ENCODE measurements at regions not wholly inside any gene's neighbourhood (a gene's known extent, or its start where the extent isn't known, plus 50 kb on each side); places are given as distances from the start of the nearest gene placed in this dataset.

DNA sequence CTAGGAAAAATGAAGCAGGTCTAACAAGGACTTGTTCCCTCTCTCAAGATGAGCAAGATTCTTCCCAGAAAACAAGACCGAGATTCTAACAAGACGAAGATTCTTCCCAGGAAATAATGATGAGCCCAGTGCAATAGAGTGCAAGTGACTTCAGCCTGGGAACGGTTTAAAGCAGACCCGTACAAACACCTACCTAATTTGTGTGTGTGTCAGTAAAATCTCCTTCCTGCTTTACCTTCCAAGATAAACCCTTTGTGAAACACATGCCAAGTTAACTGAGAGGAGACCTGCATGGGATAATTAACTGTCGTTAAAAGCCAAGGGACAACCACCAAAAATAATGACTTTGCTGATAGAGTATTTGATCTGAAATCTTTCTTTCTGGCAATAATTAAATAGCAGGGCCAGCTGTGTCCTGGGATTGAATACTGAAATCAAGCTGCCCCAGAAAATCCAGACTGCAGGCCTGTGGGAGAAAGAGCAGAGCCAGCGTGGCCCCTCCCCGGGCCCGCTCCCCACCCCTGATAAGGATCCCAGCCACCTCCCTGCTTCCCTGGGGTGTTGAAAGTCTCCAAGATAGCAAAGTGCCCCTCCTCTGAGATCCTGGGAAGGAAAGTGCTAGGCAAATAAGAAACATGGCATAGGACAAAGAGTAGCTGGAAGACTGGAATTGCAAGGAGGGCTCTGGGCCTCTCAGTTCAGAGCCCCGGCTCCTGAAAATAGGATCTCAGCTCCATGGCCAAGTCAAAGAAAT, 145.5 kb downstream of the CYP26B1 start:
- TF ChIP-seq, protein P1, sequence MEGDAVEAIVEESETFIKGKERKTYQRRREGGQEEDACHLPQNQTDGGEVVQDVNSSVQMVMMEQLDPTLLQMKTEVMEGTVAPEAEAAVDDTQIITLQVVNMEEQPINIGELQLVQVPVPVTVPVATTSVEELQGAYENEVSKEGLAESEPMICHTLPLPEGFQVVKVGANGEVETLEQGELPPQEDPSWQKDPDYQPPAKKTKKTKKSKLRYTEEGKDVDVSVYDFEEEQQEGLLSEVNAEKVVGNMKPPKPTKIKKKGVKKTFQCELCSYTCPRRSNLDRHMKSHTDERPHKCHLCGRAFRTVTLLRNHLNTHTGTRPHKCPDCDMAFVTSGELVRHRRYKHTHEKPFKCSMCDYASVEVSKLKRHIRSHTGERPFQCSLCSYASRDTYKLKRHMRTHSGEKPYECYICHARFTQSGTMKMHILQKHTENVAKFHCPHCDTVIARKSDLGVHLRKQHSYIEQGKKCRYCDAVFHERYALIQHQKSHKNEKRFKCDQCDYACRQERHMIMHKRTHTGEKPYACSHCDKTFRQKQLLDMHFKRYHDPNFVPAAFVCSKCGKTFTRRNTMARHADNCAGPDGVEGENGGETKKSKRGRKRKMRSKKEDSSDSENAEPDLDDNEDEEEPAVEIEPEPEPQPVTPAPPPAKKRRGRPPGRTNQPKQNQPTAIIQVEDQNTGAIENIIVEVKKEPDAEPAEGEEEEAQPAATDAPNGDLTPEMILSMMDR (IDR thresholded peaks at IDR 0.05; ENCODE audit: insufficient read depth, low read length, poor library complexity, severe bottlenecking), result no peak
- Histone ChIP-seq H3K27me3 (replicated peaks; ENCODE audit: control insufficient read depth, insufficient read depth, low read length) (no peaks in the 10 kb centered on the region), H3K4me3 (replicated peaks; ENCODE audit: low read depth, low read length) (no peak overlapping the region), H3K36me3 (ENCODE audit: control insufficient read depth, insufficient read depth, low read length) (no peaks in the 10 kb centered on the region)
- DNase-seq (ENCODE audit: extremely low read depth, insufficient read length), result no peak

DNA sequence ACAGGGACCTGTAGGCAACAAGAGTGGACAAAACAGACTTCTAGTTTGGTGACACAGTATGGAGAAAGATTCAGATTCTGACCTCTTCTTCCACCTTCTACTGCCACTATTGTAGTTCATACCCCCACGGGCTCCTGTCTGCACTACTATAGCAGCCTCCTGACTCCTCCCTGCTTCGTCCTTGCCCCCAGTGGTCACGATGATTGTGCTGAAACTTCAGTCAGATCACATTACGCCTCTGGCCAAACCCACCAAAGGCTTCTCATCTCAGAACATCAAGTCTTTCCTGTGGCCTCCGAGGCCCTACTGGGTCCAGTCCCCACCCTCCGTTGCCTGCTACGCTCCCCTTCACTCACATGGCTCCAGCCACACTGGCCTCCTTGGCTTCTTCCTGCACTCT, 147.6 kb downstream of the CYP26B1 start:
- DNase-seq (ENCODE audit: extremely low read depth, insufficient read length), result no peak
- Histone ChIP-seq H3K4me3 (replicated peaks; ENCODE audit: low read depth, low read length) (no peak overlapping the region), H3K27me3 (replicated peaks; ENCODE audit: control insufficient read depth, insufficient read depth, low read length) (no peaks in the 10 kb centered on the region), H3K36me3 (ENCODE audit: control insufficient read depth, insufficient read depth, low read length) (no peaks in the 10 kb centered on the region)
- TF ChIP-seq, protein P1 (IDR thresholded peaks at IDR 0.05; ENCODE audit: insufficient read depth, low read length, poor library complexity, severe bottlenecking), result no peak

DNA sequence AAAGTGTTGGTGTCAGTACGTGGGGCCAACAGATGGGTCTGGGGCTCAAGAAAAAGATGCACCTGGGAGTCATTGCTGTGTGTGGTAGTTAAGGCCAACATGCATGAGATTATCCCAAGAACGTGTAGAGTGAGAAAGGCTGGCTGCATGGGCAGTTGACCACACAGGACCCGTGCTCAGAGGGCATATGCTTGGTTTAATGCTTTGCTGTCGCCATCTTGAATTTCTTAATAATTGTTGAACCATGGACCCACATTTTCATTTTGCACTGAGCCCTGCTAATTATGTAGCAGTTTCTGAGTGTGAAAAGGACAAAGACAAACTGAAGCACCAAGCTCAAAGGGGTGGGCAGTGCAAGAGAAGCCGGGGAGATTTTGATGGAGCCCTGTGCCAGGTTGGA, 148.1 kb downstream of the CYP26B1 start:
- Histone ChIP-seq H3K36me3 (ENCODE audit: control insufficient read depth, insufficient read depth, low read length) (no peaks in the 10 kb centered on the region), H3K27me3 (replicated peaks; ENCODE audit: control insufficient read depth, insufficient read depth, low read length) (no peaks in the 10 kb centered on the region), H3K4me3 (replicated peaks; ENCODE audit: low read depth, low read length) (no peak overlapping the region)
- TF ChIP-seq, protein P1 (IDR thresholded peaks at IDR 0.05; ENCODE audit: insufficient read depth, low read length, poor library complexity, severe bottlenecking), result no peak
- DNase-seq (ENCODE audit: extremely low read depth, insufficient read length), result no peak

DNA sequence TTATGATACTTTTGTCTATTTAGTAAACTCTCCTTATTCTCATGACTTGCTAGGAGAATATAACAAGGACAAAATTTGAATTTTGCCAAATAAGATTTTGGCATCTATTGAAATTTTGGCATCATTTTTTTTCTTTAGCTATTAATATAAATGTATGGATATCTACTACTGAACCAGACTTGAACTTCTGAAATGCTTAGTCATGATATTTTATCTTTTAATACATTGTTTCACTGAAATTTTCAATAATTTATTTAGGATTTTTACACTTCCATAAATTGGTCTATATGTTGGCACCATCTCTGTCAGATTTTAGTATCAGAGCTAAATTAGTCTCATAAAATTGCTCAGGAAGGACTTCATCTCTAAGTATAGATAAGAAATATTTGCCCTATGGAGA, 149.8 kb downstream of the CYP26B1 start:
- H3K36me3 ChIP-seq (ENCODE audit: control insufficient read depth, insufficient read depth, low read length), result no peaks in the 10 kb centered on the region
- no peak overlapping the region for H3K4me3 ChIP-seq (replicated peaks; ENCODE audit: low read depth, low read length)
- no peaks in the 10 kb centered on the region for H3K27me3 ChIP-seq (replicated peaks; ENCODE audit: control insufficient read depth, insufficient read depth, low read length)
- DNase-seq (ENCODE audit: extremely low read depth, insufficient read length), result no peak
- TF ChIP-seq, protein P1 (IDR thresholded peaks at IDR 0.05; ENCODE audit: insufficient read depth, low read length, poor library complexity, severe bottlenecking), result no peak

DNA sequence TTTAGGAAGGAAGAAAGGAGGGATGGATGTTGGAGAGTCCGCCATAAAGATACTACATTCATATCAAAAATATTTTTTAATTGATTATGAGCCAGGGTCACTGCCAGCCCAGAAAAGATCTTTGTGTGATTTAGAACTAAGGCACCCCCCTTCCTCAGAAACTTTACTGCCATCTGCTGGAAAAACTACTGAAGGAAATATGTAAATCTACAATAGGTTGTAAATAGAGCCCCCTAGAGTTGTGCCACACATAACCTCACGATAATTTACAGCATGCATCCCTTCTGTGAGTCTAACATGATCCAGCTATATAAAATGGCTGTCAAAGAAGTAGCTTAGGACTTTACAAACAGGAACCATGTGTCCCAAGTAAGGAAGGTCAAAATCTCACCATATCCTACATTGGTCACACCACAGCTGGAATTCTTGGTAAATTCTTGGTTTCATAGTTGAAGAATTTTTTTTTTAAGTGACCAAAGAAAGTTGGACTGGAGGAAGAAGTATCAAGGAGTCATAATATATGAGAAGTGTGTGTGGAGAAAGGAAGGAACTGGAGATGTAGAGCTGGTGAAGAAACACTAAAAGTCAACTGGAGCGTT, 152.5 kb downstream of the CYP26B1 start:
- TF ChIP-seq, protein P1 (IDR thresholded peaks at IDR 0.05; ENCODE audit: insufficient read depth, low read length, poor library complexity, severe bottlenecking), result no peak
- Histone ChIP-seq H3K4me3 (replicated peaks; ENCODE audit: low read depth, low read length) (no peak overlapping the region), H3K27me3 (replicated peaks; ENCODE audit: control insufficient read depth, insufficient read depth, low read length) (no peaks in the 10 kb centered on the region), H3K36me3 (ENCODE audit: control insufficient read depth, insufficient read depth, low read length) (no peaks in the 10 kb centered on the region)
- DNase-seq (ENCODE audit: extremely low read depth, insufficient read length), result no peak

All from GM06990 (cell line).